ENCODE measurements at regions not wholly inside any gene's neighbourhood (a gene's known extent, or its start where the extent isn't known, plus 50 kb on each side); places are given as distances from the start of the nearest gene placed in this dataset.

DNA sequence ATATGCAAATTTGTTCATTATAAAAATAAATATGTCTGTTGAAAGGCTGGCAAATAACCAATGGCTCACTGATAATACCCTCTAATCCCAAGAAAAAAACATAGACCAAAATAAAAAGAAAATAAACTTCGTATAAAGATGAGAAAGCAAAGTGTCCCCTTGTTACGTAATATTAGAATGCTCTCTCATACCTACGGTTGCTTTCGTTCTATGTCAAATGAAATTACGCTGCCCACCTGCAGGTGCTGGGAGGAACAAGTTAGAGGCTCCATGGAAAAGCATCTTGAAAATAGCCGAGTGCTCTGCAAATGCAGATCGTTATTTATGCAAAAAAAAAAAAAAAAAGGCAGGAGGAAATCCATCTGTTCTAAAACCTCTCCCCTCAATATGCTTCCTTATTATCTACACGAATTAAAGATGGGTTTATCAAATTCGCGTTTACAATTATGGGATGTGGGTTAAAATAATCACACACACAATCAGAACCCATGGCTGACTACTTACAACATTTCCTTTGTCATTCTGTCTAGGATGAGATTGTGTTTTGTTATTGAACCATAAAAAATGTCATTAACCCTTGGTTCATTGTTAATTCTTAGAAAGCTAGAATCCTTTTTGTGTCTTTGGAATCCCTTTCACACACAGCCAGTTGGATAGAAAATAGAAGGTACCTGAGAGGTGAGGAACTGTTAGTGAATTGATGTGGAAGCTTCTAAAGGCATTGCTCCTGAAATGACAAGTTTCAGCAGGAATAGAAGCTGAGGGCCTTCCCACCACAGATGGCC lies 268.6 kb downstream of the SETD4 start:
- TF ChIP-seq CTCF (IDR thresholded peaks at IDR 0.05) = no peak
- DNase-seq (ENCODE audit: low spot score) (no peak), ATAC-seq (ENCODE audit: low FRiP score) (no peak)

DNA sequence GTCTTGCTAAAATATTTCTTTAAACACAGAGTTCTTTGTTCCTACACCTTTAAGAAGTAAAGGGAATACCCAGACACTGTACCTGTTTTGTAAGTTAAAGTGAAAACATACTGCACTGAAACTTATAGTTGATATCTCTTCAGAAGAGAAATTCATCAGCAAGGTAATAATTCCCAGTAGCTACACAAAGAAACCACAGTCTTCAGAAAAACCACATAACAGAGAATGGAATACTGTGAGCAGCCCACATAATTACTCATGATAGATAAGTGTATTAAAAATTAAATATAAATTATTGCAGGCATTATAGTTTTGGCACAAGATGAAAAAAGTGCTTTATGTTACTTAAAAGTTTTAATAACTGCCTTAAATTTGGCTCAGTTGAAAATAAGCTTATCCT lies 276.6 kb downstream of the SETD4 start:
- no peak for DNase-seq (ENCODE audit: low spot score)

GRCh38 chr21:35782667-35783066 lies 277.7 kb downstream of the SETD4 start:
- DNase-seq (ENCODE audit: low spot score) = no peak
- ATAC-seq (ENCODE audit: low FRiP score) = no peak
- no peak for TF ChIP-seq CTCF (IDR thresholded peaks at IDR 0.05)

More for the DNA sequence above, 276.6 kb downstream of the SETD4 start:
- no peak for TF ChIP-seq CTCF (IDR thresholded peaks at IDR 0.05)
- no peak for ATAC-seq (ENCODE audit: low FRiP score)

GRCh38 chr21:35780983-35781382 lies 279.3 kb downstream of the SETD4 start:
- ATAC-seq (ENCODE audit: low FRiP score) (no peak), DNase-seq (ENCODE audit: low spot score) (no peak)
- no peak for TF ChIP-seq CTCF (IDR thresholded peaks at IDR 0.05)

DNA sequence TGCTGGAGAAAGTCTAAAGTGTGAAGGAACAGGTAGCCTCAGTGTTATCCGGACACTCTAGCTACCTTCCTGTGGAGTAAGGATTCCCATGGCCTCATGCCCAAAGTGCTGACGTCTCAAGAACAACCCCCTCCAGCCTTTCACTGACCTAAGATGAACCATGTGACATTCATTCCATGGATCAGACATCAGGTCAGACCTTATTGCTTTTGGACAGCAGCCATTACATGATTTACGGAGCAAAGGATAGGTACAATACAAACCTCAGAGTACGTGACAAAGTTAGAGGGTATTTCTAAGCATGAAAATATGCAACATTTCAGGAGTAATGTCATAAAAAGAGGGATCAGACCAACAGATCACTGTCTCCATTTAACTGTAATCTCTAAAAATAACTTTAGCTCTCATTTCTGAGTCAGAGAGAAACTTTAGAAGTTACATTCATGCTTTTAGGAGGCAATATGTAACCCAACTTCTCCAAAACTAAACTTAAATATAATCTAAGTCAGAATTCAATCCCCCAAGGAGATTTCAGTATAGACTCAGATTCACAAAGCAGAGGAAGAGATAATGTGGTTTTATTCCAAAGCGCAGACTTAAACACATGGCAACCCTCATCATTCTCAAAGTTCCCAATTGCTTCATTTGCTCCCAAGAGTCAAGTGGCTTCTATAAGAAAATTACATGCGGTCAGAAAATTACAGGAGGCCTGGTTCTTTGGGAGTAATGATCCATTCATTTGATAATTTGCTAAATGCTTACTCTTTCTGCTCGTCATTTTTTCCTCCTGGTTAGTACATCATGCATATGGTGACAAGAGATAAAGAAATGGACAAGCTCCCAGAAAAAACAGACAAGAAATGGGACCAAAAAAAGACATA lies 280.4 kb downstream of the SETD4 start:
- DNase-seq (ENCODE audit: low spot score) = no peak
- no peak for TF ChIP-seq CTCF (IDR thresholded peaks at IDR 0.05)
- ATAC-seq (ENCODE audit: low FRiP score) = no peak

DNA sequence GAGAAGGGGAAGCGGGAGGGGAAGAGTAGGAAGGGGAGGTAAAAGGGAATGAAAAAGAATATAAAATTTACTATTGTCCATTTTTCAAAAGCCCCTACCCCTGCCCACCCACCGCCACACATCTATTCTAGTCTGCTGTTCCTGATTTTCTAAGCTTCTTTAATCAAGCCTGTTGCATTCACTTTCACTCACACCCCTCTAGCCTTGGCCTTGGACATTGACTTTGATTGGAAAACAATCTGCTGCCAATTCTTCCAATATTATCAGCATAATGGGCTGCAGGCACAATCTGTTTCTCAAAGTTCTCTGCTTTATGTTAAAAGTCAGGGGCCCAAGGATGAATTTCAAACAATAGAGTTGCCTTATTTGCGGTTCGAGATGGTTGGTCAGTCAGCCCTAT lies 281.2 kb downstream of the SETD4 start:
- no peak for ATAC-seq (ENCODE audit: low FRiP score)
- DNase-seq (ENCODE audit: low spot score) = no peak
- no peak for TF ChIP-seq CTCF (IDR thresholded peaks at IDR 0.05)
